H9 (cell line): ENCODE measurements at regions not wholly inside any gene's neighbourhood (a gene's known extent, or its start where the extent isn't known, plus 50 kb on each side); places are given as distances from the start of the nearest gene placed in this dataset.

Experiments used
- DNase-seq: peaks from one replicate; pipeline ENCODE4 v3.0.0-alpha.2; 2017
- H2AFZ ChIP-seq: one replicate; pipeline ENCODE4 v1.6.1; 2013; ENCODE audit warnings: mild to moderate bottlenecking, low read length, control low read depth, moderate library complexity
- H2AK5ac ChIP-seq: 2 replicates; pipeline ENCODE4 v1.6.1; 2013; ENCODE audit warnings: low read length, control low read depth, mixed read lengths; ENCODE audit not compliant: insufficient read length
- H2BK120ac ChIP-seq: one replicate; pipeline ENCODE4 v1.6.1; 2013; ENCODE audit warnings: low read depth, mild to moderate bottlenecking, low read length, control low read depth, inconsistent platforms; ENCODE audit not compliant: poor library complexity, severe bottlenecking
- H2BK12ac ChIP-seq: 2 replicates; pipeline ENCODE4 v1.6.1; 2013; ENCODE audit warnings: low read length, control low read depth, mixed read lengths, low read depth; ENCODE audit not compliant: insufficient read length
- H2BK15ac ChIP-seq: 2 replicates; pipeline ENCODE4 v1.6.1; 2013; ENCODE audit warnings: low read depth, low read length, control low read depth
- H2BK20ac ChIP-seq: one replicate; pipeline ENCODE4 v1.6.1; 2013; ENCODE audit warnings: low read depth, mild to moderate bottlenecking, low read length, control low read depth, inconsistent platforms; ENCODE audit not compliant: poor library complexity, severe bottlenecking
- H2BK5ac ChIP-seq: 2 replicates; pipeline ENCODE4 v1.6.1; 2013; ENCODE audit warnings: low read length, control low read depth, mixed read lengths; ENCODE audit not compliant: insufficient read length
- H3K14ac ChIP-seq: 2 replicates; pipeline ENCODE4 v1.6.1; 2013; ENCODE audit warnings: low read length, control low read depth; ENCODE audit not compliant: insufficient read depth
- H3K18ac ChIP-seq: 2 replicates; pipeline ENCODE4 v1.6.1; 2013; ENCODE audit warnings: low read depth, mild to moderate bottlenecking, mixed read lengths, low read length, control low read depth; ENCODE audit not compliant: insufficient read length
- H3K23ac ChIP-seq: 2 replicates; pipeline ENCODE4 v1.6.1; 2013; ENCODE audit warnings: low read length, control low read depth, mixed read lengths, low read depth; ENCODE audit not compliant: insufficient read length
- H3K23me2 ChIP-seq: 2 replicates; pipeline ENCODE4 v1.6.1; 2013; ENCODE audit warnings: low read depth, mild to moderate bottlenecking, mixed read lengths, low read length, control low read depth; ENCODE audit not compliant: insufficient read length, poor library complexity, severe bottlenecking
- H3K27ac ChIP-seq: 2 replicates; pipeline ENCODE4 v1.5.1; 2013; ENCODE audit warnings: low read length, control low read depth, mixed read lengths, low read depth; ENCODE audit not compliant: insufficient read length
- H3K27me3 ChIP-seq: 2 replicates; pipeline ENCODE4 v1.6.1; 2013; ENCODE audit warnings: low read length, control low read depth, inconsistent platforms; ENCODE audit not compliant: insufficient read depth
- H3K4ac ChIP-seq: 2 replicates; pipeline ENCODE4 v1.6.1; 2013; ENCODE audit warnings: low read depth, mild to moderate bottlenecking, control low read depth, inconsistent platforms, low read length, moderate library complexity
- H3K4me1 ChIP-seq: 2 replicates; pipeline ENCODE4 v1.6.1; 2013; ENCODE audit warnings: low read length, control low read depth, inconsistent platforms; ENCODE audit not compliant: insufficient read depth
- H3K4me2 ChIP-seq: 2 replicates; pipeline ENCODE4 v1.6.1; 2013; ENCODE audit warnings: low read length, control low read depth, mixed read lengths; ENCODE audit not compliant: insufficient read length, insufficient read depth
- H3K56ac ChIP-seq: 2 replicates; pipeline ENCODE4 v1.6.1; 2013; ENCODE audit warnings: low read depth, mild to moderate bottlenecking, mixed read lengths, low read length, control low read depth; ENCODE audit not compliant: insufficient read length
- H3K79me1 ChIP-seq: 2 replicates; pipeline ENCODE4 v1.6.1; 2013; ENCODE audit warnings: low read depth, mild to moderate bottlenecking, moderate library complexity, low read length, control low read depth, inconsistent platforms; ENCODE audit not compliant: insufficient read depth, poor library complexity, severe bottlenecking
- H3K79me2 ChIP-seq: 2 replicates; pipeline ENCODE4 v1.6.1; 2013; ENCODE audit warnings: low read length, control low read depth, inconsistent platforms; ENCODE audit not compliant: insufficient read depth
- H3K9ac ChIP-seq: 2 replicates; pipeline ENCODE4 v1.6.1; 2013; ENCODE audit warnings: low read length, control low read depth, mixed read lengths; ENCODE audit not compliant: insufficient read length; ENCODE audit errors: extremely low read depth
- H3K9me3 ChIP-seq: one replicate; pipeline ENCODE4 v1.6.1; 2013; ENCODE audit warnings: low read depth, low read length, inconsistent platforms; ENCODE audit not compliant: control insufficient read depth
- H3T11ph ChIP-seq: one replicate; pipeline ENCODE4 v1.6.1; 2013; ENCODE audit warnings: mild to moderate bottlenecking, low read length, control low read depth, inconsistent platforms
- H4K20me1 ChIP-seq: one replicate; pipeline ENCODE4 v1.6.1; 2013; ENCODE audit not compliant: control insufficient read depth, insufficient read length, insufficient read depth
- H4K5ac ChIP-seq: 2 replicates; pipeline ENCODE4 v1.6.1; 2013; ENCODE audit warnings: low read depth, mild to moderate bottlenecking, mixed read lengths, low read length, control low read depth; ENCODE audit not compliant: insufficient read length
- H4K8ac ChIP-seq: replicated peaks from 2 replicates; pipeline ENCODE4 v1.6.1; 2013; ENCODE audit warnings: low read length, control low read depth, mixed read lengths, low read depth; ENCODE audit not compliant: insufficient read length
- H4K91ac ChIP-seq: 2 replicates; pipeline ENCODE4 v1.6.1; 2013; ENCODE audit warnings: low read depth, mild to moderate bottlenecking, moderate library complexity, mixed read lengths, low read length, control low read depth; ENCODE audit not compliant: insufficient read length
- H3K27ac Mint-ChIP-seq, 3 experiments: 2 replicates in 2 of 3; 3 replicates in 1 of 3; pipeline ENCODE4 v1.8.0; 2020 to 2021; ENCODE audit warnings: mixed read lengths in 3 of 3, mild to moderate bottlenecking in 1 of 3, moderate library complexity in 1 of 3
- H3K27me3 Mint-ChIP-seq: 2 replicates; pipeline ENCODE4 v1.8.0; 2021; ENCODE audit warnings: low read depth, mild to moderate bottlenecking, moderate library complexity, mixed read lengths
- H3K36me3 Mint-ChIP-seq, 3 experiments: 2 replicates in 2 of 3; 3 replicates in 1 of 3; pipeline ENCODE4 v1.8.0; 2020 to 2021; ENCODE audit warnings: low read depth in 3 of 3, mixed read lengths in 3 of 3; ENCODE audit not compliant: insufficient read depth in 1 of 3
- H3K4me1 Mint-ChIP-seq, 2 experiments: 2 replicates each; pipeline ENCODE4 v1.8.0; 2020; ENCODE audit warnings: mixed read lengths in 2 of 2
- H3K4me3 Mint-ChIP-seq, 2 experiments: 2 replicates in 1 of 2; 3 replicates in 1 of 2; pipeline ENCODE4 v1.8.0; 2020 to 2021; ENCODE audit warnings: mild to moderate bottlenecking in 2 of 2, mixed read lengths in 2 of 2, moderate library complexity in 1 of 2
- H3K9me3 Mint-ChIP-seq, 2 experiments: 2 replicates in 1 of 2; 3 replicates in 1 of 2; pipeline ENCODE4 v1.8.0; 2020; ENCODE audit warnings: mild to moderate bottlenecking in 2 of 2, mixed read lengths in 2 of 2, moderate library complexity in 1 of 2
- WGBS: extraction: QIAGEN DNeasy Blood & Tissue Kit; methylation state at CpG from one replicate; pipeline ENCODE4 v1.1.7; 2013; ENCODE audit warnings: missing lambda C conversion rate, low lambda C conversion rate, mixed read lengths; ENCODE audit not compliant: insufficient read length; ENCODE audit errors: extremely low coverage; 5-methylcytosine and 5-hydroxymethylcytosine counted together
- TF ChIP-seq, protein P1 (sequence below): fragments of 200-600 bp; sonication (generic); conservative IDR thresholded peaks from 3 replicates; pipeline ENCODE4 v1.8.0; 2021; ENCODE audit warnings: antibody characterized with exemption, mild to moderate bottlenecking

DNA sequence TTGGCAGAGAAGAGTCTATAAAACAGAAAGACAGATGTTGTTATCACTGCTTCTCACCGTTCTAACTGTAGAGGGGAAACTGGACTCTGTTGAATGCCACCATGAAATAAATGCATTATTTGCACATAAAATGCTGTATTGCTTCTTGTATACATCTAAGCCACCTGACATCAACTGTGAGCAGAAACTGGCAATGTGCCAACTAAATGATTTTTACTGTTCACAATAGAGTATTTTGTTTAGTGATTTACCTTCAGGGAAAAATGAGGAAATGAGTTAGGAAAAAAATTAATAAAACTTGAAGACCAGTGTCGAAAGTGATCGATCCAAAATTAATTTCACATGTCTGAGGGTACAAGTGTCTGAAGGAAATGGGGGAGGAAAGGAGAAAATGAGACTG is 65.9 kb upstream of the TNIP3 start:
- Histone ChIP-seq H3K4me2 (no peak overlapping the region), H3K23ac (no peak overlapping the region), H2BK120ac (no peak overlapping the region), H2AFZ (no peak overlapping the region), H2BK5ac (no peak overlapping the region), H4K8ac (no peak overlapping the region), H3K27ac (no peak overlapping the region), H2BK20ac (no peak overlapping the region), H3K18ac (no peak overlapping the region), H3K9ac (no peak overlapping the region), H2BK12ac (no peak overlapping the region), H3K4me1 (no peaks in the 10 kb centered on the region), H3K79me2 (no peaks in the 10 kb centered on the region), H3T11ph (no peak overlapping the region), H3K9me3 (no peaks in the 10 kb centered on the region), H3K14ac (no peak overlapping the region), H4K20me1 (no peaks in the 10 kb centered on the region), H2BK15ac (no peak overlapping the region), H3K79me1 (no peaks in the 10 kb centered on the region), H3K56ac (no peak overlapping the region), H2AK5ac (no peak overlapping the region), H3K4ac (no peak overlapping the region), H4K5ac (no peak overlapping the region), H4K91ac (no peak overlapping the region), H3K27me3 (no peaks in the 10 kb centered on the region), H3K23me2 (no peaks in the 10 kb centered on the region)
- Mint-ChIP-seq H3K4me3 (no peak overlapping the region), H3K27me3 (no peaks in the 10 kb centered on the region), H3K27ac (no peak overlapping the region), H3K4me1 (peaks cover 9% of the 10 kb centered on the region in 2 experiments; a peak in 3 of 4 replicates), H3K9me3 (no peaks in the 10 kb centered on the region), H3K36me3 (no peaks in the 10 kb centered on the region)
- no peak for DNase-seq
- TF ChIP-seq, protein P1, sequence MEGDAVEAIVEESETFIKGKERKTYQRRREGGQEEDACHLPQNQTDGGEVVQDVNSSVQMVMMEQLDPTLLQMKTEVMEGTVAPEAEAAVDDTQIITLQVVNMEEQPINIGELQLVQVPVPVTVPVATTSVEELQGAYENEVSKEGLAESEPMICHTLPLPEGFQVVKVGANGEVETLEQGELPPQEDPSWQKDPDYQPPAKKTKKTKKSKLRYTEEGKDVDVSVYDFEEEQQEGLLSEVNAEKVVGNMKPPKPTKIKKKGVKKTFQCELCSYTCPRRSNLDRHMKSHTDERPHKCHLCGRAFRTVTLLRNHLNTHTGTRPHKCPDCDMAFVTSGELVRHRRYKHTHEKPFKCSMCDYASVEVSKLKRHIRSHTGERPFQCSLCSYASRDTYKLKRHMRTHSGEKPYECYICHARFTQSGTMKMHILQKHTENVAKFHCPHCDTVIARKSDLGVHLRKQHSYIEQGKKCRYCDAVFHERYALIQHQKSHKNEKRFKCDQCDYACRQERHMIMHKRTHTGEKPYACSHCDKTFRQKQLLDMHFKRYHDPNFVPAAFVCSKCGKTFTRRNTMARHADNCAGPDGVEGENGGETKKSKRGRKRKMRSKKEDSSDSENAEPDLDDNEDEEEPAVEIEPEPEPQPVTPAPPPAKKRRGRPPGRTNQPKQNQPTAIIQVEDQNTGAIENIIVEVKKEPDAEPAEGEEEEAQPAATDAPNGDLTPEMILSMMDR, result no peak
- WGBS, result no CpG with 5 or more reads among the region's 3 CpGs
